ENCODE measurements at regions not wholly inside any gene's neighbourhood (a gene's known extent, or its start where the extent isn't known, plus 50 kb on each side); places are given as distances from the start of the nearest gene placed in this dataset.

DNA sequence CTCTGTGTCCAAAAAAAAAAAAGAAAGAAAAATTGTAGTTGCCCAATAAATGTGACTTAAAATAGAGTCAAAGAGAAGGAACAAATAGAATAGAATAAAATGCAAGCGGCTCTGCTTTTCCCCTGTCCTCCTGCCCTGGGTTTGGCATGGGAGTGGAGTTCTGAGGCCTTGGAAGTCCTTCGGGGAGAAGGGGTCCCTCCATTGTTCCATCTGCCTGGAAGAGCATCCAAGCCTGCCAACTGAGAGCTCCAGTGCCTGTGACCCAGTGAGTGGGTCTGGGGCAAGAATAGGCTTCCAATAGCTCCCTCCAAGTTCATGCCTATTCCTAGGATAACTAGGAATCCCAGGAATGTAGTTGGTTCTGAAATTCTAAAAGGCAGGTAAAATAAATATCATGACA lies 321.4 kb downstream of the MYCN start:
- intact Hi-C loops (cut with micrococcal nuclease) = no loop called here
- no peaks in the 10 kb centered on the region for H3K36me3 ChIP-seq (replicated peaks in 1 of 2; ENCODE audit: control extremely low read depth in 1 of 2, control insufficient read depth in 1 of 2, extremely low read depth in 1 of 2, insufficient read depth in 2 of 2, low read length in 1 of 2)
- H3K4me2 ChIP-seq (replicated peaks; ENCODE audit: low read depth, low read length, poor library complexity, severe bottlenecking) = no peak overlapping the region
- no peak overlapping the region for H3K27ac Mint-ChIP-seq
- H4K20me1 ChIP-seq (ENCODE audit: control insufficient read depth, insufficient read depth, low read length, poor library complexity, severe bottlenecking) = no peaks in the 10 kb centered on the region
- H2AFZ ChIP-seq (ENCODE audit: insufficient read depth, low read depth, low read length, poor library complexity, severe bottlenecking) = no peak overlapping the region
- H3K4me1 ChIP-seq (ENCODE audit: control insufficient read depth in 2 of 2, insufficient read depth in 2 of 2, low read length in 2 of 2) = no peaks in the 10 kb centered on the region
- no peaks in the 10 kb centered on the region for H3K9me3 Mint-ChIP-seq (ENCODE audit: insufficient read depth)
- WGBS (ENCODE audit: insufficient coverage) = 92% methylated on average over 2 of the region's 2 CpGs
- H3K4me1 Mint-ChIP-seq = no peaks in the 10 kb centered on the region
- ATAC-seq (ENCODE audit: low read depth) (no peak), DNase-seq (no peak)
- no peak overlapping the region for H3K27ac ChIP-seq (ENCODE audit: low read length in 2 of 2)
- H3K9ac ChIP-seq (ENCODE audit: low read length) = no peak overlapping the region
- H3K4me3 Mint-ChIP-seq = no peak overlapping the region
- POLR2A ChIA-PET = no interaction called here
- H3K79me2 ChIP-seq (ENCODE audit: control insufficient read depth, insufficient read depth, low read length) = no peaks in the 10 kb centered on the region
- H3K27me3 ChIP-seq (replicated peaks in 1 of 4; ENCODE audit: control extremely low read depth in 1 of 4, control insufficient read depth in 3 of 4, insufficient read depth in 4 of 4, low read length in 3 of 4) = peaks cover 0 to 5% (median 0%) of the 10 kb centered on the region in 4 experiments
- H3K9me3 ChIP-seq (ENCODE audit: control extremely low read depth in 1 of 3, control insufficient read depth in 2 of 3, insufficient read depth in 1 of 3, low read length in 2 of 3) = peaks cover 0 to 3% (median 0%) of the 10 kb centered on the region in 3 donors
- CTCF ChIA-PET = no interaction called here
- peaks cover 3% of the 10 kb centered on the region for H3K27me3 Mint-ChIP-seq
- no peak overlapping the region for H3K4me3 ChIP-seq (ENCODE audit: control extremely low read depth in 1 of 5, extremely low read depth in 1 of 5, insufficient read depth in 1 of 5, low read depth in 2 of 5, low read length in 4 of 5)
- no peak for TF ChIP-seq EZH2 (IDR thresholded peaks at IDR 0.05; ENCODE audit: borderline replicate concordance, insufficient read depth, low read depth, low read length, poor library complexity, severe bottlenecking)
- TF ChIP-seq, protein P1, sequence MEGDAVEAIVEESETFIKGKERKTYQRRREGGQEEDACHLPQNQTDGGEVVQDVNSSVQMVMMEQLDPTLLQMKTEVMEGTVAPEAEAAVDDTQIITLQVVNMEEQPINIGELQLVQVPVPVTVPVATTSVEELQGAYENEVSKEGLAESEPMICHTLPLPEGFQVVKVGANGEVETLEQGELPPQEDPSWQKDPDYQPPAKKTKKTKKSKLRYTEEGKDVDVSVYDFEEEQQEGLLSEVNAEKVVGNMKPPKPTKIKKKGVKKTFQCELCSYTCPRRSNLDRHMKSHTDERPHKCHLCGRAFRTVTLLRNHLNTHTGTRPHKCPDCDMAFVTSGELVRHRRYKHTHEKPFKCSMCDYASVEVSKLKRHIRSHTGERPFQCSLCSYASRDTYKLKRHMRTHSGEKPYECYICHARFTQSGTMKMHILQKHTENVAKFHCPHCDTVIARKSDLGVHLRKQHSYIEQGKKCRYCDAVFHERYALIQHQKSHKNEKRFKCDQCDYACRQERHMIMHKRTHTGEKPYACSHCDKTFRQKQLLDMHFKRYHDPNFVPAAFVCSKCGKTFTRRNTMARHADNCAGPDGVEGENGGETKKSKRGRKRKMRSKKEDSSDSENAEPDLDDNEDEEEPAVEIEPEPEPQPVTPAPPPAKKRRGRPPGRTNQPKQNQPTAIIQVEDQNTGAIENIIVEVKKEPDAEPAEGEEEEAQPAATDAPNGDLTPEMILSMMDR (IDR thresholded peaks at IDR 0.05) = no peak

DNA sequence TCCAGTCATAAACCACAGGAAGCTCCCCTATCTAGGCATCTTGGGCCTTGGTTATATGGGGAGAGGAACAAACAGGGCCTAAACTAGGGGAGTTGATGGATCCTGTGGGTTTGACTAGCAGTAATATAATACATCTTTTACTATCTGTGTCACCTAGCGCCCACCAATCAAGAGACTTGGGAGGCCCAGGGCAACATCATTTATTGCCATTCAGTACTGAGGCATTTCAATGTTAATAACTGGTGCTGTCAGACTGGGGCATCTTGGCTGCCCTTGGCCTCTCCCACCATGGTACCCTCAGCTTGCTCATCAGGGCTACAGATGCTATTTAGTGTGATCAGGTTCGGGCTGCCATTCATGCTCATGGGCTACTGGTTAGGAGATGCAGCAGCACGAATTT lies 320.7 kb downstream of the MYCN start:
- Mint-ChIP-seq H3K27ac (no peak overlapping the region), H3K4me1 (no peaks in the 10 kb centered on the region), H3K27me3 (peaks cover 3% of the 10 kb centered on the region), H3K9me3 (ENCODE audit: insufficient read depth) (no peaks in the 10 kb centered on the region), H3K4me3 (no peak overlapping the region)
- Histone ChIP-seq H3K27me3 (replicated peaks in 1 of 4; ENCODE audit: control extremely low read depth in 1 of 4, control insufficient read depth in 3 of 4, insufficient read depth in 4 of 4, low read length in 3 of 4) (peaks cover 0 to 5% (median 0%) of the 10 kb centered on the region in 4 experiments), H2AFZ (ENCODE audit: insufficient read depth, low read depth, low read length, poor library complexity, severe bottlenecking) (no peak overlapping the region), H3K79me2 (ENCODE audit: control insufficient read depth, insufficient read depth, low read length) (no peaks in the 10 kb centered on the region), H3K4me1 (ENCODE audit: control insufficient read depth in 2 of 2, insufficient read depth in 2 of 2, low read length in 2 of 2) (no peaks in the 10 kb centered on the region), H3K9ac (ENCODE audit: low read length) (no peak overlapping the region), H4K20me1 (ENCODE audit: control insufficient read depth, insufficient read depth, low read length, poor library complexity, severe bottlenecking) (no peaks in the 10 kb centered on the region), H3K4me2 (replicated peaks; ENCODE audit: low read depth, low read length, poor library complexity, severe bottlenecking) (no peak overlapping the region), H3K36me3 (replicated peaks in 1 of 2; ENCODE audit: control extremely low read depth in 1 of 2, control insufficient read depth in 1 of 2, extremely low read depth in 1 of 2, insufficient read depth in 2 of 2, low read length in 1 of 2) (no peaks in the 10 kb centered on the region), H3K9me3 (ENCODE audit: control extremely low read depth in 1 of 3, control insufficient read depth in 2 of 3, insufficient read depth in 1 of 3, low read length in 2 of 3) (no peaks in the 10 kb centered on the region), H3K4me3 (ENCODE audit: control extremely low read depth in 1 of 5, extremely low read depth in 1 of 5, insufficient read depth in 1 of 5, low read depth in 2 of 5, low read length in 4 of 5) (no peak overlapping the region), H3K27ac (ENCODE audit: low read length in 2 of 2) (no peak overlapping the region)
- DNase-seq (no peak), ATAC-seq (ENCODE audit: low read depth) (no peak)
- POLR2A ChIA-PET = no interaction called here
- CTCF ChIA-PET = no interaction called here
- intact Hi-C loops (cut with micrococcal nuclease) = no loop called here
- TF ChIP-seq EZH2 (IDR thresholded peaks at IDR 0.05; ENCODE audit: borderline replicate concordance, insufficient read depth, low read depth, low read length, poor library complexity, severe bottlenecking) = no peak
- TF ChIP-seq, protein P1 (IDR thresholded peaks at IDR 0.05) = no peak
- 100% methylated on average over 2 of the region's 3 CpGs for WGBS (ENCODE audit: insufficient coverage)

All from B cell (primary cell).